ENCODE measurements at regions not wholly inside any gene's neighbourhood (a gene's known extent, or its start where the extent isn't known, plus 50 kb on each side); places are given as distances from the start of the nearest gene placed in this dataset.

DNA sequence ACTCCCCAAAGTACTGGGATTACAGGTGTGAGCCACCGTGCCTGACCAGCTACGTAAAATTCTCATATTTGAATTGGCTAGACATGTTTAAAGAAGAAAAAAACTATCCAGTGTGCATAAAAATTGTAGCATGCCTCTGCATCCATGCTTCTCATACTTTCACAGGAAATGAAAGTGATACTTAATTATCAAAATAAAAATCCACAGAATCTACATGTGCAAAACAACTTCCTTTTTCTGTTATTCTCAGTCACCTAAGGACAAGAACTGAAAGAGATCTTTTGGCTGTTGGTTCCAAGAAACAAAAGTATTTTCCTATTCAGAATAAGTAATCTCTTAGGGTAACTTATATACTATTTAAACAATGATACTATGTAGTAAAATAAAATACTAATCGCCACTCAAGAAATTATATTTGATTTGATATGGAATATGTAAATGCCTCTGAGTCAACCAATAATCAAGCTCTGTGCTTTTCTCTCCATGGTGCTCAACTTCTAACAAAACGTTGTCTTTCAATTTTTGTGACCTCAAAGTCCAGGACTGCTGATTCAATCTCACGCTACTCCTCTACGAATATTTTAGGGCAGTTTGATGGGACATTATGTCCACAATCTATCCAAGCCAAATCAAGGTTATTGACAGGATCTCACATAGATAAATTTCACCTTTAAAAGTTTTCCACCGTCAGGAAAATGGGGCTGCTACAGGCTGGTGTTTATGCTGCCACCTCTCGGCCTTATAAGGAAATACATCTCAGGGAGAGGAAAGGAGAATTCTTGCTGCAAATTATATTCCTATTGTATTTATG, 102.7 kb downstream of the ZNF281 start:
- 49 to 54% methylated on average over 8 of the region's 8 CpGs for WGBS, 2 donors
- DNase-seq = no peak
- H3K9me3 ChIP-seq = no peaks in the 10 kb centered on the region
- peak in 1 of 2 donors; percentile 69 for ATAC-seq (ENCODE audit: low FRiP score in 2 of 2)
- H3K36me3 ChIP-seq = no peaks in the 10 kb centered on the region
- H3K4me3 ChIP-seq = no peak overlapping the region
- H3K27me3 ChIP-seq = no peaks in the 10 kb centered on the region
- no peak overlapping the region for H3K27ac ChIP-seq
- H3K4me1 ChIP-seq = peaks cover 0 to 11% (median 0%) of the 10 kb centered on the region in 4 donors
- TF ChIP-seq POLR2AphosphoS5 (IDR thresholded peaks at IDR 0.05) (no peak), EP300 (IDR thresholded peaks at IDR 0.05) (no peak), POLR2A (IDR thresholded peaks at IDR 0.05) (no peak)
- TF ChIP-seq, protein P1, sequence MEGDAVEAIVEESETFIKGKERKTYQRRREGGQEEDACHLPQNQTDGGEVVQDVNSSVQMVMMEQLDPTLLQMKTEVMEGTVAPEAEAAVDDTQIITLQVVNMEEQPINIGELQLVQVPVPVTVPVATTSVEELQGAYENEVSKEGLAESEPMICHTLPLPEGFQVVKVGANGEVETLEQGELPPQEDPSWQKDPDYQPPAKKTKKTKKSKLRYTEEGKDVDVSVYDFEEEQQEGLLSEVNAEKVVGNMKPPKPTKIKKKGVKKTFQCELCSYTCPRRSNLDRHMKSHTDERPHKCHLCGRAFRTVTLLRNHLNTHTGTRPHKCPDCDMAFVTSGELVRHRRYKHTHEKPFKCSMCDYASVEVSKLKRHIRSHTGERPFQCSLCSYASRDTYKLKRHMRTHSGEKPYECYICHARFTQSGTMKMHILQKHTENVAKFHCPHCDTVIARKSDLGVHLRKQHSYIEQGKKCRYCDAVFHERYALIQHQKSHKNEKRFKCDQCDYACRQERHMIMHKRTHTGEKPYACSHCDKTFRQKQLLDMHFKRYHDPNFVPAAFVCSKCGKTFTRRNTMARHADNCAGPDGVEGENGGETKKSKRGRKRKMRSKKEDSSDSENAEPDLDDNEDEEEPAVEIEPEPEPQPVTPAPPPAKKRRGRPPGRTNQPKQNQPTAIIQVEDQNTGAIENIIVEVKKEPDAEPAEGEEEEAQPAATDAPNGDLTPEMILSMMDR (IDR thresholded peaks at IDR 0.05) = peak; percentile 61 to 92 (median 72)

- no peak for ATAC-seq (ENCODE audit: low FRiP score in 2 of 2)
- H3K27me3 ChIP-seq = no peaks in the 10 kb centered on the region
- H3K36me3 ChIP-seq = no peaks in the 10 kb centered on the region
- H3K9me3 ChIP-seq = no peaks in the 10 kb centered on the region
- no peak for DNase-seq
- no peak overlapping the region for H3K4me3 ChIP-seq
- H3K4me1 ChIP-seq = peaks cover 0 to 11% (median 3%) of the 10 kb centered on the region in 4 donors
- TF ChIP-seq POLR2AphosphoS5 (IDR thresholded peaks at IDR 0.05) = no peak
- no peak overlapping the region for H3K27ac ChIP-seq
These were observed 104.0 kb downstream of the ZNF281 start for GRCh38 chr1:200305806-200306205.

- Histone ChIP-seq H3K4me3 (no peak overlapping the region), H3K4me1 (peaks cover 0 to 11% (median 3%) of the 10 kb centered on the region in 4 donors), H3K9me3 (no peaks in the 10 kb centered on the region), H3K36me3 (no peaks in the 10 kb centered on the region), H3K27ac (no peak overlapping the region), H3K27me3 (no peaks in the 10 kb centered on the region)
- whole genome bisulfite sequencing, 2 donors = 76 to 95% methylated on average over 1 of the region's 1 CpG
- no peak for TF ChIP-seq POLR2A (IDR thresholded peaks at IDR 0.05)
- DNase-seq (no peak), ATAC-seq (ENCODE audit: low FRiP score in 2 of 2) (no peak)
These were observed 105.7 kb downstream of the ZNF281 start for GRCh38 chr1:200304171-200304570.

GRCh38 chr1:200302921-200303290, 106.9 kb downstream of the ZNF281 start:
- WGBS, 2 donors = 26 to 45% methylated on average over 13 of the region's 13 CpGs
- DNase-seq (peak in 1 of 2 donors; percentile 34), ATAC-seq (ENCODE audit: low FRiP score in 2 of 2) (peak in 1 of 2 donors; percentile 49)
- Histone ChIP-seq H3K27me3 (no peaks in the 10 kb centered on the region), H3K9me3 (no peaks in the 10 kb centered on the region), H3K4me3 (peak overlapping the region in 3 of 4 donors; percentile 65 to 79 (median 74)), H3K4me1 (peaks cover 0 to 11% (median 3%) of the 10 kb centered on the region in 4 donors), H3K36me3 (no peaks in the 10 kb centered on the region), H3K27ac (peak overlapping the region in 1 of 4 donors; percentile 79)
- TF ChIP-seq POLR2AphosphoS5 (IDR thresholded peaks at IDR 0.05) = no peak
- no peak for TF ChIP-seq POLR2A (IDR thresholded peaks at IDR 0.05)
- TF ChIP-seq EP300 (IDR thresholded peaks at IDR 0.05) = no peak

DNA sequence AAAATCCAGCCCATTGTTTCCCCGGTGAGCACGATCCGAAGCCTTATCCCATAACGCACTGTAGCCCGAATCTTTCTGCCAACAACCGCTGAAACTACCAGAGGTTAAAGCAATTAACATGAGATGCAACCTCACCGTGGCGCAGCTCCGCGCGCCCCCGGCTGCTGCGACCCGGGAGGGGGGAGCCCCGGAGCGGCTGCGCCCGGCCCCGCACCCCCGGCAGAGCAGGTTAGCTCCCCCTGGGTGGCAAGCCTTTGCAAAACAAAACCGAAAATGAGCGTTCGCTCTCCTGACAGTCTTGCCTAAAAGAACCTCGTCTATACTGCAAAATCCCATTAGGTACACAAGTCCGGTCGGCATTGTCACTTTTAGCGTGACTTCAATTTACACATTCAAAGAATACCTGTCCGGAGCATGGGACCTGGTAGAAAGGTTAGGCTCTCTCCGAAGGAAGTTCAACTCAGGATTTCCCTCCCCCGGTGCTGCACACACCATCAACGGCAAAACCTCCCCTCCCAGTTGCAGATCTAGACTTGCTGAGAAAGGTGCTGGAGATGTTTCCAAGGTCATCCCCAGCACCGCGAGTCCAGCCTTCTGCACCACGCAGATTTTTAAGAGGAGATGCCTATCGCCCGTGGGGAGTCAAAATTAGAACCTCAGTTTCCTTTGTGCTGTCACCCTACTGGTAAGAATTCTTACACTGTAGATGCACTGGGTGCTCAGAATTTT, 107.5 kb downstream of the ZNF281 start:
- Histone ChIP-seq H3K4me3 (peak overlapping the region; percentile 39 to 79 (median 70)), H3K9me3 (no peaks in the 10 kb centered on the region), H3K27me3 (no peaks in the 10 kb centered on the region), H3K27ac (peak overlapping the region in 3 of 4 donors; percentile 28 to 79 (median 57)), H3K36me3 (no peaks in the 10 kb centered on the region), H3K4me1 (peaks cover 0 to 11% (median 3%) of the 10 kb centered on the region in 4 donors)
- WGBS, 2 donors = 1% methylated on average over 30 to 36 of the region's 36 CpGs
- ATAC-seq (ENCODE audit: low FRiP score in 2 of 2) (peak; percentile 55 to 77), DNase-seq (peak; percentile 44 to 90)
- TF ChIP-seq POLR2AphosphoS5 (IDR thresholded peaks at IDR 0.05) = no peak
- no peak for TF ChIP-seq EP300 (IDR thresholded peaks at IDR 0.05)
- peak in 1 of 4 donors; percentile 21 for TF ChIP-seq POLR2A (IDR thresholded peaks at IDR 0.05)

GRCh38 chr1:200301152-200301551, 108.7 kb downstream of the ZNF281 start:
- Histone ChIP-seq H3K27ac (no peak overlapping the region), H3K4me3 (no peak overlapping the region), H3K4me1 (peaks cover 0 to 8% (median 3%) of the 10 kb centered on the region in 4 donors), H3K27me3 (no peaks in the 10 kb centered on the region), H3K9me3 (no peaks in the 10 kb centered on the region), H3K36me3 (no peaks in the 10 kb centered on the region)
- WGBS, 2 donors = 97 to 98% methylated on average over 3 of the region's 3 CpGs
- DNase-seq = no peak
- TF ChIP-seq POLR2AphosphoS5 (IDR thresholded peaks at IDR 0.05) (no peak), EP300 (IDR thresholded peaks at IDR 0.05) (no peak)
- ATAC-seq (ENCODE audit: low FRiP score in 2 of 2) = no peak

- Histone ChIP-seq H3K4me3 (no peak overlapping the region), H3K4me1 (peaks cover 0 to 8% (median 3%) of the 10 kb centered on the region in 4 donors), H3K36me3 (no peaks in the 10 kb centered on the region), H3K27ac (no peak overlapping the region), H3K27me3 (no peaks in the 10 kb centered on the region), H3K9me3 (no peaks in the 10 kb centered on the region)
- no peak for DNase-seq
- no peak for TF ChIP-seq EP300 (IDR thresholded peaks at IDR 0.05)
- TF ChIP-seq POLR2AphosphoS5 (IDR thresholded peaks at IDR 0.05) = no peak
- TF ChIP-seq POLR2A (IDR thresholded peaks at IDR 0.05) = no peak
- TF ChIP-seq, protein P1 (IDR thresholded peaks at IDR 0.05) = no peak
- 91 to 92% methylated on average over 1 of the region's 1 CpG for WGBS, 2 donors
- no peak for ATAC-seq (ENCODE audit: low FRiP score in 2 of 2)
These were observed 110.3 kb downstream of the ZNF281 start for GRCh38 chr1:200299571-200299970.

Measured in upper lobe of left lung (tissue), 6 donors.